Esophagus squamous epithelium (tissue), 5 donors: ENCODE measurements at regions not wholly inside any gene's neighbourhood (a gene's known extent, or its start where the extent isn't known, plus 50 kb on each side); places are given as distances from the start of the nearest gene placed in this dataset.

Experiments used
- DNase-seq: peaks from one replicate; lab custom pipeline; 2025; lab: John Stamatoyannopoulos, UW
- H3K27ac ChIP-seq, 4 donors: fragments of 200-600 bp; sonication (generic); one replicate each; pipeline ENCODE4 v1.5.1; 2016 to 2019; ENCODE audit warnings: mild to moderate bottlenecking in 1 of 4
- H3K27me3 ChIP-seq, 4 donors: fragments of 200-600 bp; sonication (generic); 1 replicate in 3 of 4; 2 replicates in 1 of 4; pipeline versions ENCODE4 v1.5.1 to v1.6.0; 2017 to 2021; ENCODE audit warnings: antibody characterized with exemption in 1 of 4
- H3K36me3 ChIP-seq, 3 donors: fragments of 200-600 bp; sonication (generic); one replicate each; pipeline ENCODE4 v1.5.1; 2016 to 2019
- H3K4me1 ChIP-seq, 3 donors: fragments of 200-600 bp; sonication (generic); one replicate each; pipeline ENCODE4 v1.5.1; 2017 to 2019
- H3K4me3 ChIP-seq, 4 donors: fragments of 200-600 bp; sonication (generic); 1 replicate in 3 of 4; 2 replicates in 1 of 4; pipeline ENCODE4 v1.5.1; 2016 to 2019; ENCODE audit warnings: mild to moderate bottlenecking in 2 of 4, moderate library complexity in 1 of 4
- H3K9me3 ChIP-seq, 3 donors: fragments of 200-600 bp; sonication (generic); one replicate each; pipeline ENCODE4 v1.5.1; 2016 to 2019
- CTCF ChIP-seq, 6 experiments: fragments of 450-650 bp in 4 of 6; fragments of 200-600 bp in 2 of 6; sonication (generic) in 2 of 6; IDR thresholded peaks; one replicate each; pipeline ENCODE4 v1.5.1; 2016 to 2019; ENCODE audit warnings: antibody characterized with exemption in 6 of 6, mild to moderate bottlenecking in 4 of 6, moderate library complexity in 4 of 6
- POLR2A ChIP-seq, 4 donors: fragments of 450-650 bp; IDR thresholded peaks; one replicate each; pipeline ENCODE4 v1.6.1; 2017; ENCODE audit warnings: antibody characterized with exemption in 4 of 4, mild to moderate bottlenecking in 4 of 4, moderate library complexity in 3 of 4
- WGBS, 2 donors: methylation state at CpG; one replicate each; pipeline ENCODE4 v1.1.5; 2018; 5-methylcytosine and 5-hydroxymethylcytosine counted together
- intact Hi-C: fragments of 100-400 bp; cut with DNase I; formaldehyde crosslinking; loops from one replicate; pipeline ENCODE4 v1.15.0; 2022
- donor health status: DM: yes; HTN: yes; CAD: no.

- intact Hi-C loops: no loop called here
- 57 to 59% methylated on average over 3 of the region's 3 CpGs for WGBS, 2 donors
- H3K36me3 ChIP-seq: no peaks in the 10 kb centered on the region
- H3K9me3 ChIP-seq: peaks cover 0 to 14% (median 8%) of the 10 kb centered on the region in 3 donors
- H3K27ac ChIP-seq: no peak overlapping the region
- H3K27me3 ChIP-seq: no peaks in the 10 kb centered on the region
- no peaks in the 10 kb centered on the region for H3K4me1 ChIP-seq
- no peak overlapping the region for H3K4me3 ChIP-seq
- no peak for TF ChIP-seq CTCF (IDR thresholded peaks at IDR 0.05)
- no peak for TF ChIP-seq POLR2A (IDR thresholded peaks at IDR 0.05)
- no peak for DNase-seq
Measured at GRCh38 chr6:164578616-164579015, 730.8 kb downstream of the C6orf118 start.

DNA sequence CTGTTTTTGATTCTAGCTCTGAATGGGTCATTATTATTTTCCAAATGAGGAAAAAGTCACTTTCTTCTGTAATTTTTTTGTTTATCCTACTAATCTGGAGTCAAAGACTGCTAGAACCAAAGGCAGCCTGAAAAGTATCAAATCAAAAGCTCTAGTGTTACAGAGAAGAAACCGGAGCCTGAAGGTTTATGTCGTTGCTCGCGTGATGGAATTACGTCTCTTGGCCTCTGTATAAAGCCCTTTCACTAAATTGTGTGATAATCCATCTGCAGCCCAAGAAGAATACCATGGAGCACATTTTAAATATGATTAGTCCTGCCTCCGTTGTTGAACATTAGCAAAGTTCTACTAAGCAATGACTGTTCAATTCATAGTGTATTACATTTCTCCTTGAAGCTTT lies 738.6 kb downstream of the C6orf118 start:
- Histone ChIP-seq H3K4me3 (no peak overlapping the region), H3K36me3 (no peaks in the 10 kb centered on the region), H3K27ac (no peak overlapping the region), H3K27me3 (no peaks in the 10 kb centered on the region), H3K4me1 (no peaks in the 10 kb centered on the region), H3K9me3 (no peaks in the 10 kb centered on the region)
- intact Hi-C loops: no loop called here
- no peak for DNase-seq
- WGBS, 2 donors: 78 to 80% methylated on average over 6 of the region's 6 CpGs
- no peak for TF ChIP-seq POLR2A (IDR thresholded peaks at IDR 0.05)
- TF ChIP-seq CTCF (IDR thresholded peaks at IDR 0.05): no peak

- Histone ChIP-seq H3K4me1 (no peaks in the 10 kb centered on the region), H3K36me3 (no peaks in the 10 kb centered on the region), H3K27ac (no peak overlapping the region), H3K27me3 (no peaks in the 10 kb centered on the region), H3K4me3 (no peak overlapping the region), H3K9me3 (no peaks in the 10 kb centered on the region)
- no peak for TF ChIP-seq POLR2A (IDR thresholded peaks at IDR 0.05)
- no peak for TF ChIP-seq CTCF (IDR thresholded peaks at IDR 0.05)
- 20 to 38% methylated on average over 1 of the region's 1 CpG for WGBS, 2 donors
- no peak for DNase-seq
- intact Hi-C loops: no loop called here
Measured at GRCh38 chr6:164569509-164569908, 739.9 kb downstream of the C6orf118 start.

DNA sequence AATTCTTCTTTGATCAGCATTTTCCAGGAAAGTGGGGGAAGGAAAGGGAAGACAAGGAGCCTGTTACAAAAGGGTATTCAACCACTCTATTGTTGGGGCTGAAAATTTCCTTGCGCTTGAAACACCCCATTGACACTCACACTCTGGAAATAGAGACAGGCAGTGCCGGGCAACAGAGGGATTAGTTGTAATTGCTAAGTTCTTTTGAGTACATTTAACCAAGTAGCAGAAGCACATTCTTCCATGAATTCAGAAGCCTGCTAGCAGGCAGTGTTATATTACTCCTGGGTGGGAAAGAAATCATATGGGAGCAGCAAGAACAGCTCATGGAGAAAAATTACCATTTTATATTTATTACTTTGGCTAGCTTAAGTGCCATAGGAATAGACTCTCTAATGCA lies 745.5 kb downstream of the C6orf118 start:
- Histone ChIP-seq H3K36me3 (no peaks in the 10 kb centered on the region), H3K9me3 (peaks cover 0 to 17% (median 14%) of the 10 kb centered on the region in 3 donors), H3K4me3 (no peak overlapping the region), H3K27ac (no peak overlapping the region), H3K27me3 (no peaks in the 10 kb centered on the region), H3K4me1 (no peaks in the 10 kb centered on the region)
- intact Hi-C loops: no loop called here
- DNase-seq: no peak
- TF ChIP-seq CTCF (IDR thresholded peaks at IDR 0.05): no peak
- WGBS, 2 donors: 49 to 55% methylated on average over 2 of the region's 2 CpGs

DNA sequence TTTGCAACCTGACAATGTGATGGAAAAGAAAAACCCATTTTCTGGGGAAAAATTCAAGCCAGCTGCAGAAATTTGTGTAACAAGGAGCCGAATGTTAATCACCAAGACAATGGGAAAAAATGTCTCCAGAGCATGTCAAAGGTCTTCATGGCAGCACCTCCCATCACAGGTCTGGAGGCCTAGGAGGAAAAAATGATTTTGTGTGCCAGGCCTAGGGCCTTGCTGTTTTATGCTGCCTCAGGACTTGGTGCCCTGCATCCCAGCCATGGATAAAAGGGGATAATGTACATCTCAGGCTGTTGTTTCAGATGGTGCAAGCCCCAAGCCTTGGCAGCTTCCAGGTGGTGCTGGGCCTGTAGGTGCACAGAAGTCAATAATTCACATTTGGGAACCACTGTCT lies 747.7 kb downstream of the C6orf118 start:
- no peak overlapping the region for H3K27ac ChIP-seq
- H3K9me3 ChIP-seq: peaks cover 0 to 17% (median 14%) of the 10 kb centered on the region in 3 donors
- no peaks in the 10 kb centered on the region for H3K4me1 ChIP-seq
- H3K27me3 ChIP-seq: no peaks in the 10 kb centered on the region
- intact Hi-C loops: no loop called here
- H3K4me3 ChIP-seq: no peak overlapping the region
- H3K36me3 ChIP-seq: no peaks in the 10 kb centered on the region
- WGBS, 2 donors: 75 to 86% methylated on average over 1 of the region's 1 CpG
- TF ChIP-seq POLR2A (IDR thresholded peaks at IDR 0.05): no peak
- TF ChIP-seq CTCF (IDR thresholded peaks at IDR 0.05): no peak
- no peak for DNase-seq
